ENCODE measurements at regions not wholly inside any gene's neighbourhood (a gene's known extent, or its start where the extent isn't known, plus 50 kb on each side); places are given as distances from the start of the nearest gene placed in this dataset.
A peak's percentile ranks its signal among the peaks of the same experiment; 100 is the strongest.

DNA sequence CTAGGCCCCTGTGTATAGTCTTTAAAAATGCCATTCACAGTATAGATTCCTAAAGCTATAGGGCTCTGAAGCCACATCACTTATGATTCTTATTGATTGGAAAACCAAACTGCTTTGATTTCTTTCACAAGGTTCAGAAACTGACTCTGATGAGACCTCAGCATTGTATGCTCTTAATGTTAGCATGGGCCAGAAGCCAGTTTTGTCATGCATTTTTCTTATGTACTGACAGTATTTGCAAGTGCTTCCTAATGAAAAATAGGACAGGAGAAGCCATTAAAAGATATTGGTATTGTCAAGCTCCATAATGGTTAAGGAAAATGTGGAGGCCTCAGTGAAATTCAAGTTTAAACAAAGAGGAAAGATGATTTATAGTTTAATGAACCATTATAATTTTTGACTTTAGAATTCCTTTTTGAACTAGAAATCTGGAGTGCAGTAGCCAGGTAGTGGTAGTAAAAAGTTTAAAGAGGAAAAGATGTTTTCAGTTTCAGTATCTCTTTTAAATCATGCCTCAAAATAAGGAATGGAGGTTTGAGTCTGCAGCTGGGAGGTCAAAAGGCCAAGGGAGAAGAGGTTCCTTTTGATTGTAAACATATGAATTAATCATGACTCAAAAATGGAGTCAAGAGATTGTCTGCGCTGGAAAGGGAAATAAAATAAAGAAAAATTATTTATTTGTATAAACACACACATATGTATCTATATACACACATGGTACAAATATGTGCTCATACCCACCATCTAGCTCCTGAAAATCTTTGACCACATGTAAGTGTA lies 388.1 kb upstream of the PRICKLE1 start:
- Histone ChIP-seq H2AFZ (ENCODE audit: low read length) (no peak overlapping the region), H3K9me3 (ENCODE audit: control insufficient read depth, insufficient read depth, low read depth, low read length) (no peaks in the 10 kb centered on the region), H3K27me3 (ENCODE audit: control insufficient read depth, insufficient read depth, low read length) (no peaks in the 10 kb centered on the region), H3K36me3 (ENCODE audit: control insufficient read depth, insufficient read depth, low read length) (no peaks in the 10 kb centered on the region), H3K9ac (ENCODE audit: insufficient read depth, low read length) (no peak overlapping the region), H3K4me3 (replicated peaks in 1 of 4; ENCODE audit: control extremely low read depth in 1 of 4, insufficient read depth in 1 of 4, low read depth in 3 of 4, low read length in 4 of 4) (no peak overlapping the region), H3K4me2 (ENCODE audit: extremely low read depth, insufficient read depth, low read length) (no peak overlapping the region), H3K4me1 (ENCODE audit: control insufficient read depth, extremely low read depth, insufficient read depth, low read length) (no peaks in the 10 kb centered on the region), H3K79me2 (ENCODE audit: control insufficient read depth, insufficient read depth, low read length) (no peaks in the 10 kb centered on the region), H4K20me1 (ENCODE audit: control insufficient read depth, extremely low read depth, insufficient read depth, low read length) (no peaks in the 10 kb centered on the region), H3K27ac (ENCODE audit: insufficient read depth, low read length) (no peak overlapping the region)
- DNase-seq (ENCODE audit: low read depth in 2 of 2), result peak in 1 of 2 donors; percentile 58
- TF ChIP-seq, protein P1, sequence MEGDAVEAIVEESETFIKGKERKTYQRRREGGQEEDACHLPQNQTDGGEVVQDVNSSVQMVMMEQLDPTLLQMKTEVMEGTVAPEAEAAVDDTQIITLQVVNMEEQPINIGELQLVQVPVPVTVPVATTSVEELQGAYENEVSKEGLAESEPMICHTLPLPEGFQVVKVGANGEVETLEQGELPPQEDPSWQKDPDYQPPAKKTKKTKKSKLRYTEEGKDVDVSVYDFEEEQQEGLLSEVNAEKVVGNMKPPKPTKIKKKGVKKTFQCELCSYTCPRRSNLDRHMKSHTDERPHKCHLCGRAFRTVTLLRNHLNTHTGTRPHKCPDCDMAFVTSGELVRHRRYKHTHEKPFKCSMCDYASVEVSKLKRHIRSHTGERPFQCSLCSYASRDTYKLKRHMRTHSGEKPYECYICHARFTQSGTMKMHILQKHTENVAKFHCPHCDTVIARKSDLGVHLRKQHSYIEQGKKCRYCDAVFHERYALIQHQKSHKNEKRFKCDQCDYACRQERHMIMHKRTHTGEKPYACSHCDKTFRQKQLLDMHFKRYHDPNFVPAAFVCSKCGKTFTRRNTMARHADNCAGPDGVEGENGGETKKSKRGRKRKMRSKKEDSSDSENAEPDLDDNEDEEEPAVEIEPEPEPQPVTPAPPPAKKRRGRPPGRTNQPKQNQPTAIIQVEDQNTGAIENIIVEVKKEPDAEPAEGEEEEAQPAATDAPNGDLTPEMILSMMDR (conservative IDR thresholded peaks at IDR 0.05 in 1 of 2, IDR thresholded peaks at IDR 0.05 in 1 of 2; ENCODE audit: low read depth in 1 of 2, low read length in 2 of 2), result no peak
- TF ChIP-seq EZH2 (IDR thresholded peaks at IDR 0.05; ENCODE audit: low read length, missing control alignments), result no peak

DNA sequence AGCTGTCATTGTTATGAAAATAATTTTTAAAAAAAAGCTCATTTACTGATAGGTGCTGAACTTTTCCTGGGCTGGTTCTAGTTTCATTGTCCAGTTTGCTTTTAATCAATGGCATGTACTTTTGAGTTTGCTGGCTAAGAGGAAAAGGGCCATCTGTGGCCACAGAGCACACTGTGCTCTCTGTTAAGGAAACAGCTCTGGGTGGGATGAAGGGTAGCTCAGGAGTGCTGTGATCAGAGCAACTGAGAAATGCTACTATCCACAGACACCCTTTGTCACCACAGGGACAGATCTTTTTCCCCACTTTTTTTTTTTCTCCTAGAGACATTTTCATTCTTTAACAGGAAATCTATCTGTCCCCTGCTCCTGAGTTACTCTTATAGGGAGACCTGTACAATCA lies 387.1 kb upstream of the PRICKLE1 start:
- H3K79me2 ChIP-seq (ENCODE audit: control insufficient read depth, insufficient read depth, low read length), result no peaks in the 10 kb centered on the region
- no peaks in the 10 kb centered on the region for H3K36me3 ChIP-seq (ENCODE audit: control insufficient read depth, insufficient read depth, low read length)
- H2AFZ ChIP-seq (ENCODE audit: low read length), result no peak overlapping the region
- H3K4me2 ChIP-seq (ENCODE audit: extremely low read depth, insufficient read depth, low read length), result no peak overlapping the region
- H3K4me3 ChIP-seq (replicated peaks in 1 of 4; ENCODE audit: control extremely low read depth in 1 of 4, insufficient read depth in 1 of 4, low read depth in 3 of 4, low read length in 4 of 4), result no peak overlapping the region
- no peaks in the 10 kb centered on the region for H3K4me1 ChIP-seq (ENCODE audit: control insufficient read depth, extremely low read depth, insufficient read depth, low read length)
- DNase-seq (ENCODE audit: low read depth in 2 of 2), result no peak
- H3K9ac ChIP-seq (ENCODE audit: insufficient read depth, low read length), result no peak overlapping the region
- no peak overlapping the region for H3K27ac ChIP-seq (ENCODE audit: insufficient read depth, low read length)
- H3K9me3 ChIP-seq (ENCODE audit: control insufficient read depth, insufficient read depth, low read depth, low read length), result no peaks in the 10 kb centered on the region
- TF ChIP-seq, protein P1 (conservative IDR thresholded peaks at IDR 0.05 in 1 of 2, IDR thresholded peaks at IDR 0.05 in 1 of 2; ENCODE audit: low read depth in 1 of 2, low read length in 2 of 2), result no peak
- TF ChIP-seq EZH2 (IDR thresholded peaks at IDR 0.05; ENCODE audit: low read length, missing control alignments), result no peak
- H4K20me1 ChIP-seq (ENCODE audit: control insufficient read depth, extremely low read depth, insufficient read depth, low read length), result no peaks in the 10 kb centered on the region
- H3K27me3 ChIP-seq (ENCODE audit: control insufficient read depth, insufficient read depth, low read length), result no peaks in the 10 kb centered on the region

DNA sequence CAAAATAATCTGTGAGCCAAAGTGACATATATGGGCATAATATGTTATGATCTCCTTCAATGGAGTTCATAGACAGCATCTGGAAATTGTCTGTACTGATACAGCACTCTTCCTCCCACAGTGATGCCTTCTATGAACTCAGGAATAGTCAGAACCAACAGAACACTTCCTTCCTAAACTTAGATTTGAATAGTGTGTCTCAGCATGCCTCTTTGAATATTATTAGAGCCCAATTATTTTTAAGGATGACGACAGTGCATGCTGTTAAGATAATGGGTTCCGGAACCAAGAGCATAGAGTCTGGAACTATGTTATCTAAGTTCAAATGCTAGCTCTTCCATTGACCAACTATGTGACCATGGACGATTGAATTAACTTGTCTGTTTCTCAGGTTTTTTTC lies 386.6 kb upstream of the PRICKLE1 start:
- H3K79me2 ChIP-seq (ENCODE audit: control insufficient read depth, insufficient read depth, low read length), result no peaks in the 10 kb centered on the region
- no peaks in the 10 kb centered on the region for H3K4me1 ChIP-seq (ENCODE audit: control insufficient read depth, extremely low read depth, insufficient read depth, low read length)
- H4K20me1 ChIP-seq (ENCODE audit: control insufficient read depth, extremely low read depth, insufficient read depth, low read length), result no peaks in the 10 kb centered on the region

More for the DNA sequence above, 386.6 kb upstream of the PRICKLE1 start:
- Histone ChIP-seq H3K36me3 (ENCODE audit: control insufficient read depth, insufficient read depth, low read length) (no peaks in the 10 kb centered on the region), H3K9me3 (ENCODE audit: control insufficient read depth, insufficient read depth, low read depth, low read length) (no peaks in the 10 kb centered on the region), H2AFZ (ENCODE audit: low read length) (no peak overlapping the region), H3K9ac (ENCODE audit: insufficient read depth, low read length) (no peak overlapping the region), H3K4me3 (replicated peaks in 1 of 4; ENCODE audit: control extremely low read depth in 1 of 4, insufficient read depth in 1 of 4, low read depth in 3 of 4, low read length in 4 of 4) (no peak overlapping the region), H3K27me3 (ENCODE audit: control insufficient read depth, insufficient read depth, low read length) (no peaks in the 10 kb centered on the region), H3K4me2 (ENCODE audit: extremely low read depth, insufficient read depth, low read length) (no peak overlapping the region), H3K27ac (ENCODE audit: insufficient read depth, low read length) (no peak overlapping the region)
- TF ChIP-seq, protein P1 (conservative IDR thresholded peaks at IDR 0.05 in 1 of 2, IDR thresholded peaks at IDR 0.05 in 1 of 2; ENCODE audit: low read depth in 1 of 2, low read length in 2 of 2), result no peak
- TF ChIP-seq EZH2 (IDR thresholded peaks at IDR 0.05; ENCODE audit: low read length, missing control alignments), result no peak
- DNase-seq (ENCODE audit: low read depth in 2 of 2), result no peak

All from fibroblast of lung (primary cell).